ENCODE measurements at regions not wholly inside any gene's neighbourhood (a gene's known extent, or its start where the extent isn't known, plus 50 kb on each side); places are given as distances from the start of the nearest gene placed in this dataset.

- Mint-ChIP-seq H3K27me3 (ENCODE audit: insufficient read depth, unreplicated experiment) (no peaks in the 10 kb centered on the region), H3K27ac (ENCODE audit: unreplicated experiment) (no peak overlapping the region), H3K36me3 (ENCODE audit: insufficient read depth, unreplicated experiment) (no peaks in the 10 kb centered on the region), H3K9me3 (ENCODE audit: unreplicated experiment) (no peaks in the 10 kb centered on the region), H3K4me1 (ENCODE audit: low read depth, unreplicated experiment) (no peaks in the 10 kb centered on the region), H3K4me3 (ENCODE audit: unreplicated experiment) (no peak overlapping the region)
- Histone ChIP-seq H3K4me3 (ENCODE audit: low read depth, low read length) (no peak overlapping the region), H3K4me1 (no peaks in the 10 kb centered on the region), H3K9me3 (no peaks in the 10 kb centered on the region), H3K36me3 (ENCODE audit: control insufficient read depth, insufficient read depth, low read length) (no peaks in the 10 kb centered on the region), H3K27me3 (replicated peaks; ENCODE audit: control insufficient read depth, insufficient read depth, low read length) (no peaks in the 10 kb centered on the region)
- TF ChIP-seq, protein P1, sequence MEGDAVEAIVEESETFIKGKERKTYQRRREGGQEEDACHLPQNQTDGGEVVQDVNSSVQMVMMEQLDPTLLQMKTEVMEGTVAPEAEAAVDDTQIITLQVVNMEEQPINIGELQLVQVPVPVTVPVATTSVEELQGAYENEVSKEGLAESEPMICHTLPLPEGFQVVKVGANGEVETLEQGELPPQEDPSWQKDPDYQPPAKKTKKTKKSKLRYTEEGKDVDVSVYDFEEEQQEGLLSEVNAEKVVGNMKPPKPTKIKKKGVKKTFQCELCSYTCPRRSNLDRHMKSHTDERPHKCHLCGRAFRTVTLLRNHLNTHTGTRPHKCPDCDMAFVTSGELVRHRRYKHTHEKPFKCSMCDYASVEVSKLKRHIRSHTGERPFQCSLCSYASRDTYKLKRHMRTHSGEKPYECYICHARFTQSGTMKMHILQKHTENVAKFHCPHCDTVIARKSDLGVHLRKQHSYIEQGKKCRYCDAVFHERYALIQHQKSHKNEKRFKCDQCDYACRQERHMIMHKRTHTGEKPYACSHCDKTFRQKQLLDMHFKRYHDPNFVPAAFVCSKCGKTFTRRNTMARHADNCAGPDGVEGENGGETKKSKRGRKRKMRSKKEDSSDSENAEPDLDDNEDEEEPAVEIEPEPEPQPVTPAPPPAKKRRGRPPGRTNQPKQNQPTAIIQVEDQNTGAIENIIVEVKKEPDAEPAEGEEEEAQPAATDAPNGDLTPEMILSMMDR (IDR thresholded peaks at IDR 0.05; ENCODE audit: insufficient read depth in 1 of 2, low read depth in 1 of 2, low read length in 1 of 2, severe bottlenecking in 1 of 2, unreplicated experiment in 1 of 2) = no peak
- ChIA-PET CTCF (no interaction called here), POLR2A (no interaction called here)
- intact Hi-C loops (cut with micrococcal nuclease; ENCODE audit: unreplicated experiment) = no loop called here
- no TSS peak for BruUV-seq (replicated peaks)
- no peak for DNase-seq
Observed at GRCh38 chr1:238199325-238199724, 308.6 kb upstream of the ZP4 start.

DNA sequence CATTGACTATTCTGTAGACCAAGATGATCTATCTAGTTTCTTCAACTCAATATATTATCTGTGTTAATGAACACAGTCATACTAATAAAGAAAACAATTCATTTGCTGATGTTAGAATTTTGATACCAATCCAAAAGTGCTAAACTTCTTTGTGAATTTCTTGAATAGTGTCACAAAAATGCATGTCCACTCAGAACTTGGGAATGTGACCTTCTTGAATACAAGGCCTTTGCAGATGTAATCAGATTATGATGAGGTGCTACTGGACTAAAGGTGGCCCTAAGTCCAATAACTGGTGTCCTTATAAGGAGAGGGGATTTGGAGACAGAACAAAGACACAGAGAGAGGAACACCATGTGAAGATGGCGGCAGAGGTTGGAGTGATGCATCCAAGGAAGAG lies 305.8 kb upstream of the ZP4 start:
- H3K36me3 Mint-ChIP-seq (ENCODE audit: insufficient read depth, unreplicated experiment) = no peaks in the 10 kb centered on the region
- no peak overlapping the region for H3K27ac Mint-ChIP-seq (ENCODE audit: unreplicated experiment)
- no peak for DNase-seq
- Histone ChIP-seq H3K4me1 (no peaks in the 10 kb centered on the region), H3K27me3 (replicated peaks; ENCODE audit: control insufficient read depth, insufficient read depth, low read length) (no peaks in the 10 kb centered on the region), H3K9me3 (no peaks in the 10 kb centered on the region), H3K4me3 (ENCODE audit: low read depth, low read length) (no peak overlapping the region), H3K36me3 (ENCODE audit: control insufficient read depth, insufficient read depth, low read length) (no peaks in the 10 kb centered on the region)
- no TSS peak for BruUV-seq (replicated peaks)
- no peaks in the 10 kb centered on the region for H3K4me1 Mint-ChIP-seq (ENCODE audit: low read depth, unreplicated experiment)
- intact Hi-C loops (cut with micrococcal nuclease; ENCODE audit: unreplicated experiment) = no loop called here
- H3K9me3 Mint-ChIP-seq (ENCODE audit: unreplicated experiment) = no peaks in the 10 kb centered on the region
- CTCF ChIA-PET = no interaction called here
- H3K4me3 Mint-ChIP-seq (ENCODE audit: unreplicated experiment) = no peak overlapping the region
- H3K27me3 Mint-ChIP-seq (ENCODE audit: insufficient read depth, unreplicated experiment) = no peaks in the 10 kb centered on the region
- TF ChIP-seq, protein P1 (IDR thresholded peaks at IDR 0.05; ENCODE audit: insufficient read depth in 1 of 2, low read depth in 1 of 2, low read length in 1 of 2, severe bottlenecking in 1 of 2, unreplicated experiment in 1 of 2) = no peak
- POLR2A ChIA-PET = no interaction called here

GRCh38 chr1:238191170-238191569 lies 300.4 kb upstream of the ZP4 start:
- Mint-ChIP-seq H3K27ac (ENCODE audit: unreplicated experiment) (no peak overlapping the region), H3K4me3 (ENCODE audit: unreplicated experiment) (no peak overlapping the region), H3K9me3 (ENCODE audit: unreplicated experiment) (no peaks in the 10 kb centered on the region), H3K36me3 (ENCODE audit: insufficient read depth, unreplicated experiment) (no peaks in the 10 kb centered on the region), H3K4me1 (ENCODE audit: low read depth, unreplicated experiment) (no peaks in the 10 kb centered on the region), H3K27me3 (ENCODE audit: insufficient read depth, unreplicated experiment) (no peaks in the 10 kb centered on the region)
- intact Hi-C loops (cut with micrococcal nuclease; ENCODE audit: unreplicated experiment) = no loop called here
- CTCF ChIA-PET = no interaction called here
- Histone ChIP-seq H3K4me3 (ENCODE audit: low read depth, low read length) (no peak overlapping the region), H3K36me3 (ENCODE audit: control insufficient read depth, insufficient read depth, low read length) (no peaks in the 10 kb centered on the region), H3K9me3 (no peaks in the 10 kb centered on the region), H3K27me3 (replicated peaks; ENCODE audit: control insufficient read depth, insufficient read depth, low read length) (no peaks in the 10 kb centered on the region), H3K4me1 (no peaks in the 10 kb centered on the region)
- TF ChIP-seq, protein P1 (IDR thresholded peaks at IDR 0.05; ENCODE audit: insufficient read depth in 1 of 2, low read depth in 1 of 2, low read length in 1 of 2, severe bottlenecking in 1 of 2, unreplicated experiment in 1 of 2) = no peak
- POLR2A ChIA-PET = no interaction called here
- DNase-seq = no peak
- no TSS peak for BruUV-seq (replicated peaks)

All from Caco-2 (cell line).